NOMO-1 (cell line): ENCODE measurements at regions not wholly inside any gene's neighbourhood (a gene's known extent, or its start where the extent isn't known, plus 50 kb on each side); places are given as distances from the start of the nearest gene placed in this dataset.
A peak's percentile ranks its signal among the peaks of the same experiment; 100 is the strongest.

ENCODE experiments used
- DNase-seq, 2 experiments: peaks; one replicate each; lab custom pipeline; 2025; ENCODE audit not compliant: unreplicated experiment in 2 of 2; lab: John Stamatoyannopoulos, UW

DNA sequence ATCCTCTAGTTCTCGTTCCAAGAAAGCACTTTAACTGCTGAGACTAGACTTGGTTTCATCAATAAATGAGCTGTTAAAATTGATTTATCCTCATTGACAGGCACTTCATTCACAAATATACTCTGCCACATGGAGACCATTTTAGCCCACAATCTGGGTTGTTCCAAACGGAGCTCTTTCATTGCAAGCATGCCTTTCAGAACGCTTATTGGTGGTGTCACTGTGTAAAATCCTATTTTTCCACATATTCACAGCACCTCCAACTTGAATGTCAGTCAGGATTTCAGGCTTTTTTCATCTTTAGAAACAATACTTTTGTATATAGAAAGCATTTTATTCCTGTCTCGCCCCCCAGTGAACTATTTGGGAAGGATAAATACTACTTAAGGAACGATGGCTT lies 424.7 kb upstream of the NRP1 start:
- DNase-seq, result no peak

DNA sequence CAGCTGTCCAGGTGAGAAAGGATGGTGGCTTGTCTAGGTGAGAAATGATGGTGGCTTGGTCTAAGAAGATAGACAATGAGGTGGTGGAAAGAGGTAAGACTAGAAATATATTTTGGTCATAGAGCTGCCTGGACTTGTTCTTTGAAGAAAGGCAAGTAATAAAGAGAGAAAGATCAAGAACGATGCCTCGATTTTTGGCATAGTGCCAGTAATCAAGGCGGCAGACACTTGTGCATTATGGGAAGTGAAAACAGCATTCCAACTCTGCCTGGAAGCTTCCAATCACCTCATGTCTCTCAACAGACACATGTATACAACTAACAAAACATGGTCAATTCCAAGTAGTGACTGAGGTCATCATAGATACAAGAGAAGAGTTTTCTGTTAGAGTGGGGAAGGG lies 423.8 kb upstream of the NRP1 start:
- DNase-seq, result no peak

DNA sequence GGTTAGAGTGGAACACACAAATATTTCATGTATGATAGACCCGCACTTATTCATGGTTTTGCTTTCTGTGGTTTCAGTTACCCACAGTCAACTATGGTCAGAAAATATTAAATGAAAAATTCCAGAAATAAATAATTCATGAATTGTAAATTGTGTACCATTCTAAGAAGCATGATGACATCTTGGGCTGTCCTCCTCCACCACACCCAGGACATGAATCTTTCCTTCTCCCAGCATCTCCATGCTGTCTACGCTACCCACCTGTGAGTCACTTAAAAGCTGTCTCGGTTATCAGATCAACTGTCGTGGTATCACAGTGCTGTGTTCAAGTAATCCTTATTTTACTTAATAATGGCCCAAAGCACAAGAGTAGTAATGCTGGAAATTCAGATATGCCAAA lies 419.6 kb upstream of the NRP1 start:
- no peak for DNase-seq

DNA sequence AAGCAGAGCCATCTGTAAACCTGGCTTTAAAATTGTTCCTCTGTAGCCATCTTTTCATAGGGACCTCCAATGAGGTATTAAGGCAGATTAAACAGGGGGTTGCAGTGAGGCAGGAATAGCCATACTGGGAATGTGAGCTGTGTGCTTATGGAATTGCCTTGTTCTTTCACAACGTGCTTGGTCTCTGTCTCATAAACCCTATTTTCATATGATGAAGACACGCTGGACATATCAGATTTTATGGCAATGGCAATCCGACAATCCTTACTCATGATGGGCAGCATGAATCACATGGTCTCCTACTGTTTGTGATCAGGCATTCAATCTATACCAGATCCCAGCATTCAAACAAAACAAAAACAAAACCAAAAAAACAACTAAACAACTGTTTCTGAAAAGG lies 418.9 kb upstream of the NRP1 start:
- no peak for DNase-seq

DNA sequence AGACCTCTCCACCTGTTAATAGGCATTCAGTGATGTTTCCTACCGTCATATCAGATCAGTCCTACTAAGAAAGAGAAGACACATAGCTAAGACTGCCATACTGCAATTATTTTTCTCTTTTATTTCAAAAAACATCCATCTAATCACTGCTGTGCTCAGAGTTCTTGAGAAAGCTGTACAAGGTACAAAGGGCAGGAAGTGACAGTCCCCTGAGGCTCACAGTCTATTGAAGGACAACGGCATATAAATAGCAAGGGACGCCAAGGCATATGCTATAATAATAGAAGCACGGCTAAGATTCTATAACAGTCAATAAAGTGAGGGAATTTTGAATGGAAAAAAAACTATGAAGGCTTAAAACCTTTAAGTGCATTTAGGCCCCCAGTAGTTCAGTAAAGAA lies 415.3 kb upstream of the NRP1 start:
- no peak for DNase-seq

DNA sequence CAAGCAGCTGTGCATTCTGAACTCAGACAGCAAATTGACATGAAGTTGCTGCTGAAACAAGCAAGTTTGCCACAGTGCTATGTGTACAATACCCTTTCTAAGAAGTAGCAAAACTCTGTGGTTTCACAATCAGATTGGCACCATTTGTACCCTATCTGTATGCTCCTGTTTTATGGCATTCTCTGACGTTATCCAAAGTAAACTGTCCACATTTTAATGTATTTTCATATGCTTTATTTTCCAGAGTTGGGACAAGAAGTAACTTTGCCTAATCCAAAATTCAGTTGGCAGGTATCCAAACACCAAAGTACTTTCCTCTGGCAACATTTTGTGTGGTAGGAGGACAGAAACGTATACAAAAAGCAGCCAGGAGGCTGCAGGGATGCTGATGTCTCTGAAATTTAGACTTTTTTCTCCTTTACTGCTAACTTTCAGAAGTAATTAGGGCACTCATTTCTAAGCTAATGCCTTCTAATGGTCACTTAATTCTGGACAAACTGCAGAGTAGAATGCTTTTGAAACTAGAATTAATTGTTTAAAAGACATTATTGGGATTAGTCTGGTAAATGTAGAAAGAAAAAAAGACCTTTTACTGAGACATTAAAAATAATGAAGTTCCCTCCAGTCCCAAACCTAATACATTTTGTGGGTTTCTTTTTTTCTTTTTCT lies 414.7 kb upstream of the NRP1 start:
- DNase-seq, result no peak

DNA sequence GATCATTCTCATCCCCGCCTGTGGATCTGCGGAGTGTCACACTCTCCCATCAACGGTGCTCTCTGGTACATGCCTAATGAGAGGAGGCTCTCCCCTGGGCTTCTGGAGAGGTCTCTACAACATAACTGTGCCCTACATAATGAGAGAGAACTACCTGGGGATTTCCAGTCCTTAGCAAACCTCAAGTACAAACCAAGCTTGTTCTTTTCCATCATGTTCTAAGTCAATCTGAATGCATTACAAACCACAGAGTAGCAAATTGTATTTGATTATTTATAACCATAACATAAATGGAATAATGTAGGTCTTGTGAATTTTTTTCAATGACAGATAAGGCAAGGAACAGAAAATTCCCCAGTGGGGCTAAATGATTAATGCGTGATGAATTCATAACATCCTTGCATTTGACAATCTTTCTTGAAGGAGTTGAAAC lies 412.4 kb upstream of the NRP1 start:
- no peak for DNase-seq

DNA sequence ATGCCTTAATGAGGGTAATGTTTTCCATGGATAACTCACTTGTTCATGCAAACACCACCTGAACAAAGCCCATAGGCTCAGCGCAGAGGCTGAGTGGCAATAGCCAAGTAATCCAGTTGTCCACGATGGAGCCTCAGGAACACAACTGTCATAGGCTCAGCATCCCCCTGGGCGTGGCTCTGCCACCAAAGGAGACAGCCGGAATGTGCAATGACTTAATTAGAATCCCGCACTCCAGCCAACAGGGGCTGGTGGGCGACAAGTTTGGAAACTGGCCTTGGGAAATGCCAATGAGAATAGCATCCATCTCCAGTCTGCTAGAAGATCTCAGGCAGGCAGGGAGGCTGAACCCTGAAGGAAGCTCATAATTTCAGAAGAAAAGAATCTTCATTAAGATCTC lies 411.7 kb upstream of the NRP1 start:
- no peak for DNase-seq

DNA sequence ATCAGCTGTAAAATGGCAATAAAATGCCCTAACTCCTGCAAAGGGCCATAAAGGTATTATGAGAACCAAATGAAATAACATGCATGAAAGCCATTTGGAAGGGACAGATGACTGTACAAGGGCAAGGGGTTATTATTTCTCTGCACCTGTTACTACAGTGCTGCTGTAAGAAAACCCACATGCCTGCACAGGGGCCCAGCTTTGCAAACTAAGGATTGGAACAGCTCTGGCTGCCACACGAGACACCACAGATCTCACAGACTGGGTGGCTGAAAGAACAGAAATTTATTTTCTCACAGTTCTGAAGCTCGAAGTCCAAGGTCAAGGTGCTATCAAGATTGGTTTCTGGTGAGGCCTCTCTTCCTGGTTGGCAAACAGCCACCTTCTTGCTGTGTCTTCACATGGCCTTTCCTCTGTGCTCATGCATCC lies 409.0 kb upstream of the NRP1 start:
- DNase-seq, result no peak

DNA sequence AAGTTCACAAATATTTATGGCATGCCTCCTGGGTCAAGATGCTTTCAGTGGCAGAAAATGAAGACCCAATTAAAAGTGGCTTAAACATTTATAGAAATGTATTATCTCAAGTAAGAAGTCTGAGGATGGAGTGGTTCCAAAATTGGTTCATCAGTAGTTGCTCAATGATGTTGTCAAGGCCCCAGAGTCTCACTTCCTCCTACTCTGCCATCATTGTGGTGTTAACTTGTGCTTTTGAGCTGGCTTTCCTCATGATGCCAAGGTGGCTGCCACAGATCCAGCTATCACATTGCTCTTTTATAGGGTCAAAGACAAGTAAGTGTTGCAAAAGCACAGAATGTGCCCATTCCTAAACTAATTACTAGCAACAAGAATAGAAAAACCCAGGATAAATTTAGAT lies 404.6 kb upstream of the NRP1 start:
- peak; percentile 10 to 40 for DNase-seq

DNA sequence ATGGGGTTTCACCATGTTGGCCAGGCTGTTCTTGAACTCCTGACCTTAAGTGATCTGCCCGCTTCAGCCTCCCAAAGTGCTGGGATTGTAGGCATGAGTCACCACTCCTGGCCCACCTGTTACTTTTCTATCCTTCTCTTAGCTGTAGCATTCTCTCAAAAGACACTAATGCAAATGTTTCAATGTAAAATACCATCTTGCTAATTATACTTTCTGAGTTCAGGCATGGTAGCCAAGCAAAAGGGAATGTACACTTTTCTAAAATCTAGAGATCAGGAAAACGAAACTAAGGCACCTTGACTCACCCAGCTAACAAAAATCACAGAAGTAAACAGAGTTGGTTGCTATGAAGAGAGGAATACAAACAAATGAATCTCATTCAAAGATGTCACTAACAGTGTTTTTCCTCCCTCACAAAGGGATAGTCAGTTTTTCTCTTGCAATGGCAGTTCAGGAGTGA lies 401.0 kb upstream of the NRP1 start:
- no peak for DNase-seq

DNA sequence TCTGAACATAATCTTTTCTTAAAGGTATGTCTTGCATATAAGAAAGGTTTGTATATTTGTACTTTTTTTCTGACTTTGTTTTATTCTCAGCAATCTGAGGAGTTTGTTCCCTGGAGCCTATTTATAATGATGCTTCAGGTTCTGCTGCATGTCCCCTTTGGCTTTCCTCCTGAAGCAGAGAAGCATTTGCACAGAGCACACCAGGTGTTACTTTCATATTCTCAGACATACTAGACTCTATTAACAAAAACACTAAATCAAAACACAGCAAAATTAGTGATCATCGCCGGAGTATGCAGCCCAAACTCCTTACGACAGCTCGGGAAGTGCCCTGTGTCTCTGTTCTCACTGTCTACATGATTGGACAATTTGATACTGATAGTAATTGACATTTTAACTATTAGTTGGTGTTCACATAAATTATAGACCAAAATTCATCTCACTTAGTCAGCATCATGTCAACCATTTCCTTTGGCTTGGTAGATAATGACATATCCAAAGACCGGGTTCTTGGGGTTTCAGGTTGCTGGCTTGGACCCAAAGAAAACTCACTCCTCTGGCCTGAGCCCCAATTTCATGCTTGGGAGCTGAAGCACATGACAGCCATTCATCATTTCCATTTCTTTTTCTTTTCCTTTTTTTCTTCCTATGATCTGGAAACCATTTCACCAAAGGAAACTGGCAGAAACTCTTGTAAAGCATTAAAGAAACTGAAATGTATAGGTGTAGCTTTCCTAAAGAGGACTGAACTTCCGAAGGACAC lies 400.1 kb upstream of the NRP1 start:
- no peak for DNase-seq

DNA sequence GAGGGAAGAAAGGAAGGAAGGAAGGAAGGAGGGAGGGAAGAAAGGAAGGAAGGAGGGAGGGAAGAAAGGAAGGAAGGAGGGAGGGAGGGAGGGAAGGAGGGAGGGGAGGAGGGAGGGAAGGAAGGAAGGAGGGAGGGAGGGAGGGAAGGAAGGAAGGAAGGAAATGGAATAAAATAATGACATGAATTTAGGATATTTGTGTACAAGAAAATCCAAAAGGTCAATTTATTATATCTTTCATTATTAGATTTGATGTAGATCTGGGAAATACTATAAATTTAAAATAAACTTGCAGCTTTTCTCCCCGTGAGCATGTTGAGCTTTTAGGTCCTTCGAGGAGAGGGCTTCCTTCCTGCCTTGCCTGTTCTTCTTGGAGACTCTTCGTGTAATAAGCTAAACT lies 398.6 kb upstream of the NRP1 start:
- no peak for DNase-seq

DNA sequence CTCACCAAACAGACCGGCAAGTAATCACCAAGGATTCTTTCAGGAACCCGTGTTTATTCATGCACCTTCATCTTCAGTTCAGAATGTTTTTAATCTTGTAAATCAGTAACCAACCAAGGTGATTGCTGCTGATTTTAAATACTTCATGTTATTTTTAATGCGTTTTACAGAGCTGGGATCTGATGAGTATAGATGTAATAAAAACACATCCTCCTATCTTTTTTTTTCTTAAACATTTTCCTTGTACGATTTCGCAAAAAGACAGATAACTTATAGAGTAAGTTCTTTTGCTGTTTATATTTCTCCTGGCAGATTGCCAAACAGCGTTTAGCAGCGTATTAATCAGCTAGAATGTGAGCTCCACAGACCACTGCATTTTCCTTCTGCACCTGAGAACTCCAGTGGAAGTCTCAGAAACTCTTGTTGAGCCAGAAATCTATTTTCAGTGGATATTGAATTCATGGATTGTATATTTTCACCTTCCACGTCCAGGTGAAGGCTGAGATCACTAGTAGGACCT lies 397.8 kb upstream of the NRP1 start:
- DNase-seq, result no peak

DNA sequence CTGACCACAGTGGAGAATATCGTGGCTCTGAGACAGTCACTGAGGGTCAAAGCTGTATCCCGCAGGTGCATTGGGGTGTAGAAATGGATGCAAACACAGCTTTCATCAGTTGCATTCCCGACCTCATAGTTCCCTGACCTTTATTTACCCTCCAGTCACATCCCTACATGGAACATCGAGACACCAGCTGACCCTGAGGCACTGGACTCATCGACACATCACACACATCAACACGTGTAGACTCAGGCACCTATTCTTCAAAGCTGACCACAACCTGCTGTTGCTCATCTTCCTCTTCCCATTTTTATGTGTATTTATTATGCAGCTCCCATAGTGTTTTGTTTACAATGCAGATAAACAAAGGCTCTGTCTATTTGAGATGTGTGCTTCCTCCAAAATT lies 396.9 kb upstream of the NRP1 start:
- DNase-seq, result no peak

DNA sequence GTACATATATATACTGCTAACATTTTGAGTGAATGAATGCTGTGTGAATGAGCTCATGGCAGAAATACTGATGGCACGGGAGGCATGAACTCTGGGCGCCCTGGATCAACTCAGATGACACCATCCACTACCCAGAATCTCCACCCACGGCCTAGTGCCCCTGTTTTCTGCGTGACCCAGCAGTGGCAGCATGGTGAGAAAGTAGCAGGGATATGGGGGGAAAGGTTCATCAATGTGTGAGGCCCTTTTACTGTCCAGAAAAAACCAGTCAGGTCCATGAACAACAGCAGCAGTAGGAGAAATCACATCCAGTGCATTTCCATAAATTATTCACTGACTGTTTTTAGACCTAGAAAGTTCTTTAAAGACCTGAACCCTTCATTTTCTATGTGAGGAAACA lies 391.0 kb upstream of the NRP1 start:
- DNase-seq, result no peak

DNA sequence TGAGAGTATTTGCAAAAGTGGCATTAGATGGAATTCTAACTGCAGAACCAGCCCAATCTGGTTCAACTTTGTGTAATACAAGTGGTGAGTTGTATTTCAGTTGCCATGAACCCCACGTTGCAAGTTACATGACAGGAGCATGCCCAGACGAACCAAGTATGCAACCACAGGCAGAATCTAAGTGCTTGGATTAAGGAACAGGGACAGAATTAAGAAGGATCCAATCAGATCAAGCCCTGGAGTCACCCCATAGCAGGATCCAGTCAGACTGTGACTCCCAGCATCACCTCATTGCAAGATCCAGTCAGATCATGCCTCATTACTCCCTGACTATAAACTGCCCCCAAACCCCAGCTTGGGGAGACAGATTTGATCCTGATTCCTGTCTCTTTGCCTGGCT lies 388.7 kb upstream of the NRP1 start:
- no peak for DNase-seq

DNA sequence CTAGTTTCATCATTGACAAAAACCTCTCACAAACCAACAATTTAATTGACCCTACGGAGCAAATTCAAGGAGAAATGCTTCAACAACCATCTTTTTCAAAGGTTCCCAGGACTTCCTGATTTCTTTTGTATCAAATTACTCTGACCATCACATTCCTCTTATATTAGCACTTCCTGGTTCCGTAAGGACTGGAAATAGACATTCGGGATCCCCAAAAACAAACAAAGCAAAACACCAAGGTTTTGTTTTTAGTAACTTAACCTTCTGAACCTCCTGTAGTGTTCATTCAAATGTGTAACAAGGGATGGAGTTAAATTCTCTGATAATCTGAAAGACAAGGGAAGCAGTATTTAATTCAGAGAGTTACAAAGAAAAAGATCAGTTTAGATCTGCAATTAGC lies 387.6 kb upstream of the NRP1 start:
- no peak for DNase-seq

DNA sequence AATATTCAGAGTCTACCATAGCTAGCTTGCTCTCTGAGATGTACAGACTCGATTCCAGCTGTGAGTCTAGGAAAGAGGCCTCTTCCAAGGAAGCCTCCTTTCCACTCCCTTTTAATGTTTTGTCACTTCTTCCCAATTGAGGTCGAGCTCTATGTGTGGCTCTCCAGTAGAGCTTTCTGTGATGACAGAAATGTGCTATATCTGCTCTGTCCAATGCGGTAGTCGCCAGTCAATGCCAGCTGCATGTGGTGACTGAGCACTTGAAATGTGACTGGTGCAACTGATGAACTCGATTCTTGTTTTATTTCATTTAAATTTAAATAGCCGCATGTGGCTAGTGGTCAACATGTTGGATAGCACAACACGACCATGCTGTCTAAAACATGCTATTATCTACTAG lies 387.0 kb upstream of the NRP1 start:
- DNase-seq, result no peak

DNA sequence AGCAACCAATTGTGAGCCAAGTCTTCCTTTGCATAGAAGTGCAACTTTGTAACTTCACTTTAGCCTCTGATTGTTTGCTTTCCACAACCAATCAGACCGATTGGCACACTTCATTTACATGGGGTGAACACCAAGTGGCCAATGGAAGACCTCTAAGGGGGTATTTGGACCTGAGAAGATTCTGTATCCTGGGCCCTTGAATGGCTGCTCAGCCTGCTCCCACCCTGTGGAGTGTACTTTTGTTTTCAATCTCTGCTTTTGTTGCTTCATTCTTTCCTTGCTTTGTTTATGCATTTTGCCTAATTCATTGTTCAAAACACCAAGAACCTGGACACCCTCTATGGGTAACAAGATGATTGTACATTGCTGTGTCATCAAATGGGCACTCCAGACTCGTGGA lies 385.7 kb upstream of the NRP1 start:
- DNase-seq, result no peak

DNA sequence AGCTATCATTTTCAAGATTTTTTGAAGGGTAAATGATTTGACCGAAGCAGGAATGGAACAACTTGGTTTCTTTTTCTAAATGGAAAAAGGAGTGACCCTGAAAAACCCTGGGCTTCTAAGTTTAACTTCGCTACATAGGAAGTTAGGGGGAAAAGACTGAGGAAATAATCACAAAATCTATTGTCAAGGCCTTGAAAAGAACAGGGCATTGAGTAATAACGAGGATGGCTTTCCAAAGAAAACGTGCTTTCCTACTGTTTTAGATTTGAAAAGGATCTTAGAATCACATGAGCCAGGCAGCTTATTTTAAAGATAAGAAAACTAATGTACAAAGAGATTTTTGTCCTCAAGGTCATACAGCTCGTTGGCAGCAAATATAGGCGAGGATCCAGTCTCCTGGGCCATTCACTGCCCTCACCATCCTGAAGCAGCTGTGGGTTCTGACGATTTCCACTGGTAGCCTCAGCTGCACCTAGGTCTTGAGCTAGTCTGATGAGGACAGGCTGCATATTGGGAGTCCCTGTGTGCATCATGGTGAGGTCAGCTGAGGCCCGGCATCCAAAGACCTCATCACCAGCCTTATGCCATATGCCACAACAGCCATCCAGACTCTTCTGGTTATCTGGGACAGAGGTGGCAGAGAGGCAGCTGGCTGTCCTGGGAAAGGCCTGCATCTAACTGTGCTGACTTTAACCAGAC lies 384.7 kb upstream of the NRP1 start:
- no peak for DNase-seq
